HG02642 (cell line): ENCODE measurements at regions not wholly inside any gene's neighbourhood (a gene's known extent, or its start where the extent isn't known, plus 50 kb on each side); places are given as distances from the start of the nearest gene placed in this dataset.

ENCODE experiments used
- ATAC-seq: cut with Tn5 transposase; IDR thresholded peaks from one replicate; pipeline ENCODE4 v1.9.1; 2021; ENCODE audit warnings: mild to moderate bottlenecking; ENCODE audit not compliant: unreplicated experiment, poor library complexity

DNA sequence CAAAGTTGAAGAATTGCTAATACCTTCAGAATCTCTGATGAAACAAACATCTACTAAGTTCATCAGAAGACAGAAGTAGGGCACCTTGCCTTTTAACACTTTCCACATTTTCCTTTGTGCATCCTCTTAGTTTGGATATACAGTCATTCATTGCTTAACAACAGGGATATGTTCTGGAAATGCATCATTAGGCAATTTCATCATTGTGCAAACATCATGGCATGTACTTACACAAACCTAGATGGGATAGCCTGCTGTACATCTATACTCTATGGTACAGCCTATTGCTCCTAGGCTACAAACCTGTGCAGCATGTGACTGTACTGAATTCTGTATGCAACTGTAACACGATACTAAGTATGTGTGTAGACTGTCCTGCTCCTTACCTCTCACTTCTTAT is 169.8 kb downstream of the SUCLA2 start:
- ATAC-seq: no peak

DNA sequence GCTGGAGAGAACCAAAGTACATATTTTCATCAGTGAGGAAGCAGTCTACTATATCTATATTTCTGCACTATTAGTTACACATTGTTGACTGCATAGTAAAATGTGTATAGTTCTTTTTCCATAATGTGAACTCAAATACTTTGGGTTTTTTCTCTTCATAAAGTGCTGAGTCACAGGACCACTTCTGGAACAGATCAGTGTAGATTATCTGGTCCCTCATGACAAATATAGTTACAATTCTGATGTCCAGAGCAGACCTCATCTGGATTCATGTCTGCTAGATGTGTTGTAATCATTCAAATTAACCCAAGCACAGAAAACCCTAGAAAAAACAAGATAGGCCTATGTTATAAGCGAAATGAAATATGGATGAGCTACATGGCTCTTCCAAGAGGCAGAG is 171.4 kb downstream of the SUCLA2 start:
- no peak for ATAC-seq

- no peak for ATAC-seq
These were observed 174.6 kb downstream of the SUCLA2 start for GRCh38 chr13:47826471-47826870.

- no peak for ATAC-seq
These were observed 179.0 kb downstream of the SUCLA2 start for GRCh38 chr13:47822036-47822435.

DNA sequence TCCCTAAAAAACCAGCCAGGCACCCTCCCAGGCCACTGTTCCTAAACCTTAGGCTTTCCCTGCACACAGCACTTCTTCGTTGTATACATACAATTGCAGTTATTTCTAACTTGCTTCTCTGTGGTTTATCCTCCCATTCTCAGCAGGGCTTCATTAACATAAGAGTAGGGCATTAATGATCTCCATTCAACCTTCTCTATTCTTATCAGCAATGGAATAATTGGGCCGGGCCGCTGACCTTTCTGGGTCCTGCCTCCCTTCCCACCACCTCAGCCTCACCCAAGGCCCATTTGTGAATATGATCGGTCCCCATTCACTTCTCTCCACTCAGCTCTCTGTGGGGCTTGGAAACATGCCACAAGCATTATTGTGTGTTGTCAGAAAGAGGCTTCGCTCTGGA is 184.2 kb downstream of the SUCLA2 start:
- ATAC-seq: no peak

GRCh38 chr13:47813718-47814117 is 187.4 kb downstream of the SUCLA2 start:
- no peak for ATAC-seq

GRCh38 chr13:47809411-47809810 is 191.7 kb downstream of the SUCLA2 start:
- ATAC-seq: no peak

- ATAC-seq: no peak
These were observed 197.9 kb downstream of the SUCLA2 start for GRCh38 chr13:47803131-47803530.

- no peak for ATAC-seq
These were observed 199.5 kb downstream of the SUCLA2 start for GRCh38 chr13:47801555-47801954.

DNA sequence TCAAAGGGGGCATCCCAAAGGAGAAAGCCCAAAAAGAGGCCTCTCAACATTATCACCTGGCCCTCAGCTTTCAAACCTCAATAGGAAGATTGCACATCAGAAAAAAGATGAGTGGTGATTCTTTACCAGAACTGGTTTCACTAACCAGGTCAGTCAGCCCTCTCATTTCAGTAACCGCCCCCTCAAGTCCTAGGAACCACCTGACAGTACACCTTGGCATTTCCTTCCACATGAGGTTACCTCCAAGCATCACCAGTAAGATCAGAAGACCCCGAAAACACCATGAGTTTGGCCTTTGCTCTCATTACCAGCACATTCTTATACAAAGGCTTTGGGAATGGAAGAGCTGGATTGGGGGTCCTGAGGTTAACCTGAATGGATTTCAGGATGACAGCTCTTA is 200.5 kb downstream of the SUCLA2 start:
- no peak for ATAC-seq

DNA sequence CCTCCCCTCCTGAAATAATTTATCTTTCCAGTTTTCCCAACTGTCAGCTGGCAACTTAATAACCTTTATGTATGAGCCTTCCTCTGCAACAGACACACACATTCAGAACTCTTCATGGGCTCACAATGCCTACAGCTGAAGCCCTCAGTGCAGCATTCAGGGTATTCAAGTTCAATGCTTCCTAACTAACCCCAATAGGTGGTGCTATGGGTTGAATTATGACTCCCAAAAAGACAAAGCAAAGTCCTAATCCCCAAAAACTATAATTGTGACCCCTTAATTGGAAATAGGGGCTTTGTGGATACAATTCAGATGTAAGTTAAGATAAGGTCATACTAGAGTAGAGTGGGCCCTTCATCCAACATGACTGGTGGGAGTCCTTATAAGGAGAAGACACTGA is 202.2 kb downstream of the SUCLA2 start:
- ATAC-seq: no peak

DNA sequence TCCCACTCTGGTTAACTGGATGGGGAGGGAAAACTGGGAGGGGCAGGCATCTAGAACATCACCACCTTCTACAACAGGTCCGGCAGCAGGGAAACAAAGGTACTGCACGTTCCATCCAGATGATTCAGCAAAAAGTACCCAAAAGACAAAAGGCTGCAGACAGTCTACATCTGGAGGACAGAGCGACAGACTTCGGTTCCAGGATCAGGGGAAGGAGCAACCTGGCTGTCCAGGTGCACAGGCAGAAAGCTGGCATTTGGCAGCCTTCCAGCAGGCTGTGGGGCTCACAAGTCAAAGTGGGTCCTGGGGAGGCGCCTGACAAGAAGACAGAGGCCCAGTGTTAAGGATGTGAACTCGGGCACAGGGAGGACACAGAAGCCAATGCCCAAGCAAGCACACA is 202.9 kb downstream of the SUCLA2 start:
- ATAC-seq: no peak

DNA sequence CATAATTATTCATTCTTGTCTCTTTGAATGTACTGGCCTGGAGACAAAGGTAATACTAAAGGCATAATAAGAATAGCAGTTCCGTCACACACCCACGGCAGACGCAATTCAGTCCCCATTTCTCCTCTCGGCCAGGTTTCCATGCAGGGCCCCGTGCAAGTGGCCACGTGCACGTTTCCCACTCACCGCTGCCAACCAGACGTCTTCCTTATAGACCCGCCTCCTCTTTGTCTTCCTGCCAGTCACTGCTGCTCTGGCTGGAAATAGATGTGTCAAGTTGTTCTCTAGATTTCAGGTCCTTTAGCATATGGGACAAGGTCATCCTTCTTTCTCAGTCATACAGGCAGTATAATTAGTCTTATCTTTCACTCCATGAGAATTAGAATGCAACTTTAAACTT is 204.3 kb downstream of the SUCLA2 start:
- no peak for ATAC-seq

DNA sequence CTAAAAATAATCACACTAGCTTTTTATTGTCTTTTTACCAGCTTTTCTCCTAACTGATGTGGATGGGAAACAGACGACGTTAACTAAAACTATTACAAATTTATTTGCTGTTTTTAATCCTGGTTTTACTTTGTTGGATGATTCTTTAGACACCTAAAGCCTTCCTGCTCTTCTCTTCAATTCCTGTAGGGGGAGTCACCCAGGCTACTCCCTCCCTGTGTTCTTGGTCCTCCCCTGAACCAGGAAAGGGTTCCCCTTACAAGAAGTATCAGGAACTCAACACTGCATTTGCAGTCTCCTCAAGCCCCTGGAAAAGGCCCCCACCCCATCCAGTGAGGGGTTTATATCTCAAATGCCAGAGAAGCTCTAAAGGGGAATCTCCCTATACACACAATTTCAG is 206.1 kb downstream of the SUCLA2 start:
- no peak for ATAC-seq

- ATAC-seq: no peak
These were observed 210.3 kb downstream of the SUCLA2 start for GRCh38 chr13:47790755-47791154.

GRCh38 chr13:47788844-47789243 is 212.2 kb downstream of the SUCLA2 start:
- ATAC-seq: no peak

DNA sequence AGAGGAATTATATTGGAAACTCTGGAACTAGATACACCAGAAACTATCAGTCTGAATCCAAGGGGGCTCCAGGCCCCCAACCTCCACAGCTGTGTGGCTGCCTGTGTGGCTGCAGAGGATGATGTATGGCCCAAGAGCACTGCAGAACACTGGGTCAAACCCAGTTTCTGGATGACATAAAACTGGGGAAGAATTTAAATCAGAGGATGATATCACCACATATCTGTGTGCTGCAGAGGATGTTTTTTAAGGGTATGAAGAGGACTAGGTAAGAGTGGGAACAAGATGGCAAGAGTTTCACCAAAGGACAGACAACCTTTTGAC is 226.4 kb downstream of the SUCLA2 start:
- no peak for ATAC-seq

DNA sequence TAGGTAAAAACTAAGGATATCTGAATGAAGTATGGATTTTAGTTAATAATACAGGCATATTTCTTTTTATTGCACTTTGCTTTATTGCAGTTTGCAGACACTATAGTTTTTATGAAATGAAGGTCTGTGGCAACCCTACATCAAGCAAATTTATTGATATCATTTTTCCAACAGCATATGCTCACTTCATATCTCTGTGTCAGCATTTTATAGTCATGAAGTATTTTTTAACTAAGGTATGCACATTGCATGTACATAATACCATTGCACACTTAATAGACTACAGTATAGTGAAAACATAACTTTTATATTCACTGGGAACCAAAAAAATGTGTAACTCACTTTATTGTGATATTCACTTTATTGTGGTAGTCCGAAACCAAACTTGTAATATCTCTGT is 236.3 kb downstream of the SUCLA2 start:
- ATAC-seq: no peak

- no peak for ATAC-seq
These were observed 243.5 kb downstream of the SUCLA2 start for GRCh38 chr13:47757466-47758080.

DNA sequence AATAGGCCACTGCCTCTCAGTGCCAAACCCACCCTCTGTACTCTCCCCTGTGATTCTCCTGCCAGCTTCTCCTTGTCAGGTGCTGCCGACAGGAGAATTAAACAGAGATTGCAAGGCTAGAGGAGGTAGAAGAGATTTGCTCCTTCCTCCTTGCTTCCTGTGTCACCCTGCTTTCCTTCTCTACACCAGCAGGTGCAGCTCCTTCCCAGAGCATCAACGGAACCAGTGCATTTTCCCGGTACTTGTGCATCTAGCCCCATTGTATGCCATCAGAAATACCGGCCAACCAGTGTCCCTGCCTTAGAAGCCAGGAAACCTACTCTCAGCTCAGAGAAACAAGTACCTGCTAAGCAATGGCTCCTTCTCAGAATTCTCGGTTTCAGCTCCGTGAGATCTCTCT is 253.2 kb downstream of the SUCLA2 start:
- ATAC-seq: no peak

GRCh38 chr13:47726394-47726793 is 274.7 kb downstream of the SUCLA2 start:
- no peak for ATAC-seq

- ATAC-seq: no peak
These were observed 277.2 kb downstream of the SUCLA2 start for GRCh38 chr13:47723898-47724297.

DNA sequence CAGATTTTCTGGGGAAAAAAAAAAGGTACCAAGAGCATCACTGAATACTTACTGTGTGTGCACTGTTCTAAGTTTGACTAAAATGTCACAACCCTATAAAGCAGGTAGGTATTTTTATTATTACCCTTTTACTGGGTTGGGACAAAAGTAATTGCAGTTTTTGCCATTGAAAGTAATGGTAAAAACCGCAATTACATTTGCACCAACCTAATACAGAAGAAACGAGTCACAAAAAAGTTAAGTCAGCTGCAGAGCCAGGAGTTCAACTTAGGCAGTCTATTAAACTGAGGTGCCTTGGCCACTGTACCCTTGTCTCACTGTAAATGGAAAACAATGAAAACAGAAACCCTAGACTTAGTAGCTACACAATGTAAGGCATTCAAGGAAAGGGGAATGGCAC is 281.9 kb downstream of the SUCLA2 start:
- no peak for ATAC-seq
